ENCODE measurements at regions not wholly inside any gene's neighbourhood (a gene's known extent, or its start where the extent isn't known, plus 50 kb on each side); places are given as distances from the start of the nearest gene placed in this dataset.

GRCh38 chr6:142534484-142534883 lies 232.7 kb downstream of the ADGRG6 start:
- H3K4me3 ChIP-seq, result no peak overlapping the region

GRCh38 chr6:142537612-142538478 lies 236.0 kb downstream of the ADGRG6 start:
- no peaks in the 10 kb centered on the region for H3K27me3 ChIP-seq
- H3K9me3 ChIP-seq, result peaks cover 0 to 20% (median 0%) of the 10 kb centered on the region in 4 donors
- DNase-seq (ENCODE audit: low spot score in 2 of 2), result no peak
- H3K36me3 ChIP-seq, result no peaks in the 10 kb centered on the region
- H3K4me3 ChIP-seq, result no peak overlapping the region
- TF ChIP-seq POLR2A (IDR thresholded peaks at IDR 0.05), result no peak
- no peak overlapping the region for H3K27ac ChIP-seq
- no peaks in the 10 kb centered on the region for H3K4me1 ChIP-seq
- WGBS, 2 donors, result 78 to 79% methylated on average over 11 of the region's 11 CpGs

More at GRCh38 chr6:142534484-142534883, 232.7 kb downstream of the ADGRG6 start:
- no peak overlapping the region for H3K27ac ChIP-seq
- H3K27me3 ChIP-seq, result no peaks in the 10 kb centered on the region
- 65 to 69% methylated on average over 2 of the region's 2 CpGs for WGBS, 2 donors
- H3K9me3 ChIP-seq, result peaks cover 0 to 20% (median 0%) of the 10 kb centered on the region in 4 donors
- no peaks in the 10 kb centered on the region for H3K4me1 ChIP-seq
- DNase-seq (ENCODE audit: low spot score in 2 of 2), result no peak
- TF ChIP-seq EP300 (IDR thresholded peaks at IDR 0.05) (no peak), POLR2A (IDR thresholded peaks at IDR 0.05) (no peak), CTCF (IDR thresholded peaks at IDR 0.05) (no peak)
- H3K36me3 ChIP-seq, result no peaks in the 10 kb centered on the region

- WGBS, 2 donors, result 77 to 85% methylated on average over 14 of the region's 14 CpGs
- H3K36me3 ChIP-seq, result no peaks in the 10 kb centered on the region
- no peaks in the 10 kb centered on the region for H3K9me3 ChIP-seq
- H3K4me3 ChIP-seq, result no peak overlapping the region
- DNase-seq (ENCODE audit: low spot score in 2 of 2), result peak; percentile 30 to 40
- H3K4me1 ChIP-seq, result no peaks in the 10 kb centered on the region
- H3K27ac ChIP-seq, result no peak overlapping the region
- H3K27me3 ChIP-seq, result no peaks in the 10 kb centered on the region
- TF ChIP-seq CTCF (IDR thresholded peaks at IDR 0.05) (no peak), EP300 (IDR thresholded peaks at IDR 0.05) (no peak), POLR2A (IDR thresholded peaks at IDR 0.05) (no peak)
These were observed 241.0 kb downstream of the ADGRG6 start for GRCh38 chr6:142542704-142543233.

- Histone ChIP-seq H3K27ac (no peak overlapping the region), H3K4me1 (no peaks in the 10 kb centered on the region), H3K9me3 (no peaks in the 10 kb centered on the region), H3K4me3 (no peak overlapping the region), H3K27me3 (no peaks in the 10 kb centered on the region), H3K36me3 (no peaks in the 10 kb centered on the region)
- TF ChIP-seq CTCF (IDR thresholded peaks at IDR 0.05), result no peak
- no peak for TF ChIP-seq POLR2A (IDR thresholded peaks at IDR 0.05)
- no peak for TF ChIP-seq EP300 (IDR thresholded peaks at IDR 0.05)
- 12 to 36% methylated on average over 2 of the region's 2 CpGs for WGBS, 2 donors
- no peak for DNase-seq (ENCODE audit: low spot score in 2 of 2)
These were observed 241.8 kb downstream of the ADGRG6 start for GRCh38 chr6:142543606-142544005.

DNA sequence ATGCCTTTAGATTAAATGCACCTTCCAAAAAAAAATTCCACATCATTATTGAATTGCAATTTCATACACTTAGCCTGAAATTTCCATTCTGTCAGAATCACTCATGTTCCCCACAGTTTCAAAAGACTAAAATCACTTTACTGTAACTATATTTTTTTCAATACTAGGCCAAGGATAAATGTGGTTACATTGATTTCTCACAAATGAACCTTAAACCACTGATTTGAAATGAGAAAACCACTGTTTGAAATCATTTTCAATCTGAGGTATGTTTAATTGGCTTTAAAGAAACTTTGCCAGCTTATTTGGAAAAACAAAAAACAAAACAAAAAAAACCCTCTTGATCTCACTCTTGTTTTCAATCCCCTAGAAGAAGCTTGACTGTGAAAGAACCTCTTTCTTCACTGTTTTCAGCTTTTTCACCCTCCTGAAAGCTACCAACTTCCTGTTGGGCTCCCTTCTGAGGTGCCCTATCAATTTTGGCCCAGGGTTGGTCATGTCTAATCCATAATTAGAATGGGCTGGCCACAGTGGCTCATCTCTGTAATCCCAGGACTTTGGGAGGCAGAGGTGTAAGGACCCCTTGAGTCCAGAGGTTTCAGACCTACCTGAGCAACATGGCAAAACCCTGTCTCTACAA lies 242.5 kb downstream of the ADGRG6 start:
- no peak for DNase-seq (ENCODE audit: low spot score in 2 of 2)
- no peak for TF ChIP-seq EP300 (IDR thresholded peaks at IDR 0.05)
- TF ChIP-seq CTCF (IDR thresholded peaks at IDR 0.05), result no peak
- no peak for TF ChIP-seq POLR2A (IDR thresholded peaks at IDR 0.05)

More for the DNA sequence above, 242.5 kb downstream of the ADGRG6 start:
- H3K4me1 ChIP-seq, result no peaks in the 10 kb centered on the region
- H3K27ac ChIP-seq, result no peak overlapping the region
- no peak overlapping the region for H3K4me3 ChIP-seq
- no peaks in the 10 kb centered on the region for H3K36me3 ChIP-seq
- no peaks in the 10 kb centered on the region for H3K27me3 ChIP-seq
- H3K9me3 ChIP-seq, result no peaks in the 10 kb centered on the region
